ENCODE measurements at regions not wholly inside any gene's neighbourhood (a gene's known extent, or its start where the extent isn't known, plus 50 kb on each side); places are given as distances from the start of the nearest gene placed in this dataset.
"Not testable (repeated sequence)": the region's sequence is repeated elsewhere in the genome, so short reads cannot be mapped to it uniquely, and the experiment has no call there.

DNA sequence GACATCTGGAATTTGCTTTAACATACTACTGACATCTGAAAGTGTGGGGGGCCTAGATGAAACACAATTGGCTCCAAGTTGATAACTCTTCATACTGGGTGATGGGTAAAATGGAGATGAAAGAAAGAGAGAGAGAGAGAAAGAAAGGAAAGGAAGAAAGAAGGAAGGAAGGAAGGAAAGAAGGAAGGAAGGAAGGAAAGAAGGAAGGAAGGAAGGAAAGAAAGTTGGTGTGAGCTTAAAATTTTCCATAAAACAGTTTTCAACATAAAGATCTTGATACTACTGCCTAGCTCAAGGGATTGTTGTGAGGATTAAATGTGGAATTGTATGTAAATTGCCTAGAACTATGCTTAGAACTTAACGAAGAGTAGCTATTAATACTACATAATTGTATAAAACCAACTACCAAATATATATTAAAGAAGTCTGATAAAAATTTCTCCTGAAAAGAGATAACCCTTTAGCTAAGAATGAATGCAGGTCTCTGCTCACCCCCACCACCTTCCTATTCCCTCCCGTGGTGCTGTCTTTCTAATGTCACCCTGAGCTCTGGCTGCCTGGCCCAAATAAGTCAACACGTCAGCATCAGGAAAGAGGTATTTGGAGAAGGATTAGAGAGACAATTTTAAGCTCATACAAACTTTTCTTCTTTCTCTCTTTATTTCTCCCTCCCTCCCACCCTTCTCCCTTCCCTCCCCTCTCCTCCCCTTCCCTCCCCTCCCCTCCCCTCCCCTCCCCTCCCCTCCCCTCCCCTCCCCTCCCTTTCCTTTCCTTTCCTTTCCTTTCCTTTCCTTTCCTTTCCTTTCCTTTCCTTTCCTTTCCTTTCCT is 89.3 kb upstream of the SGIP1 start:
- no peak for ATAC-seq (replicated peaks)
- H3K4me1 Mint-ChIP-seq (ENCODE audit: low read depth in 2 of 2): peaks cover 15 to 21% of the 10 kb centered on the region in 2 donors

DNA sequence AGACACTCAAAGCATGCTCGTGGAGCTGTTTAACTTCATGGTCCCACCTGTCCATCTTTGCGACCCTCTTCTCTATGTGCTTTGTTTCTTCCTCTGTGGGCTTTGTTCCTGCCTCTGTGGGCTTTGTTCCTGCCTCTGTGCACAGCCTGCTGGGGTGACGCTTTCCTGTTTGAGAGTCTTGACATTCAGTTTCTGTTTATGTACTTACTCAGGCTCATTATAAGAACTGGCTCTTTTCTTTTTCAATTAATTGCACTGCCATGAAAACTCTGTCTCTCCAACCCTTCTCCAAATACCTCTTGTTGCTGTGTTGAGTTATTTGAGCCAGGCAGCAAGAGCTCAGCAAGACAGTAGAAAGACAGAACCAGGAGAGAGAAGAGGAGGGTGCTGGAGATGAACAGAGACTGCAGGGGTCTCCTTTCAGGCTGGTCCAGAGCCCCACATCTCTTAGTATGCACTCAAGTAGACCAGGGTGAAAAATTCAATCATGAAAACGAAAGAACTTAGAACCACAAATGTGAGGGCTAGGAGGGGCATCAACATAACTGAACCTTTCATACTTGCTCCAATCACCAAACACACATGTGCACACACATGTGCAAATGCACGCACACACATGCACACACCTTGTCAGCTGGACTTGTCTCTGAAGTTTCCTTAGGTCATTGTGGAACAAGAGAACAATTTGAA is 88.3 kb upstream of the SGIP1 start:
- ATAC-seq (replicated peaks) (peak; percentile 81), DNase-seq (peak; percentile 21 to 45 (median 27))
- Mint-ChIP-seq H3K27ac (peak overlapping the region; percentile 81 to 96), H3K9me3 (no peaks in the 10 kb centered on the region), H3K4me1 (ENCODE audit: low read depth in 2 of 2) (peaks cover 15 to 21% of the 10 kb centered on the region in 2 donors), H3K4me3 (peak overlapping the region; percentile 61 to 72), H3K36me3 (ENCODE audit: insufficient read depth) (no peaks in the 10 kb centered on the region), H3K27me3 (peaks cover 12 to 16% of the 10 kb centered on the region in 2 donors)

More for the DNA sequence above, 89.3 kb upstream of the SGIP1 start:
- H3K4me3 Mint-ChIP-seq: peak overlapping the region in 1 of 2 donors; percentile 72
- peak overlapping the region; percentile 81 to 96 for H3K27ac Mint-ChIP-seq
- H3K9me3 Mint-ChIP-seq: no peaks in the 10 kb centered on the region
- H3K27me3 Mint-ChIP-seq: peaks cover 11 to 12% of the 10 kb centered on the region in 2 donors
- H3K36me3 Mint-ChIP-seq (ENCODE audit: insufficient read depth): no peaks in the 10 kb centered on the region
- no peak for DNase-seq

DNA sequence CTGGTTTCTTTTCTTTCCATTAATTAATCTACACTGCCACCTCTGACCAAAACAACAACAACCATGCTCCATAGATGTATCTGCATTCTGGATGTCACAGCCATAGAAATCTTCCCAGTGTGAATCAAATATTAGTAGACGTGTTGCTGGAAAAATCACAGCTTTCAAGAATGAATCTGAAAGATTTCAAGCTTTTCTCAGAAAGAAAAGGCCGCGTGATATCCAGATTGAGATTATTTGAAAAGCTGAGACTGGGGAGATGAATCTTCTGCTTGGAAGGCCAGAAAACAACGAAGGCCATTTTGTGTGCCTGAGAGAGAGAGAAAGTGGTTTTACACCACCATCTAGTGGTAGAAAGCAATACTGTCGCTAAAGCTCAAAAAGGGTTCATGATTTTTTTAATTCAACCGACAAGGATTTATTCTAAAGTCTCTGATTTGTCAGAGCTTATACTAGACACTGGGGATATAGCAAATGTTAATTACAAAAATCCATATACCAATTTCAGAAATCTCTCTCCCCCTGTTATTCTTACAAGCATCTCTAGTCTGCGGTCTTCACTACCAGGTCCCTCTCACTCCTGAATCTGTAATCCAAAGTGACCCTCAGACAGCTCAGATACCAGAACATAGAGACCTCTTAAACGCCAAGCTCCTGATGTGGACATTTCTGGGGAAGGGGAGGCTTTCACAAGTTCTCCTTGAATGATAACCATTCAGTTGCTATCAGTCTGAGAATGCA is 87.5 kb upstream of the SGIP1 start:
- peak; percentile 81 for ATAC-seq (replicated peaks)
- Mint-ChIP-seq H3K4me1 (ENCODE audit: low read depth in 2 of 2) (peaks cover 15 to 21% of the 10 kb centered on the region in 2 donors), H3K27ac (peak overlapping the region; percentile 81 to 96), H3K4me3 (peak overlapping the region; percentile 46 to 72), H3K9me3 (no peaks in the 10 kb centered on the region), H3K36me3 (ENCODE audit: insufficient read depth) (no peaks in the 10 kb centered on the region), H3K27me3 (peaks cover 12 to 16% of the 10 kb centered on the region in 2 donors)
- DNase-seq: peak; percentile 45 to 64 (median 55)

DNA sequence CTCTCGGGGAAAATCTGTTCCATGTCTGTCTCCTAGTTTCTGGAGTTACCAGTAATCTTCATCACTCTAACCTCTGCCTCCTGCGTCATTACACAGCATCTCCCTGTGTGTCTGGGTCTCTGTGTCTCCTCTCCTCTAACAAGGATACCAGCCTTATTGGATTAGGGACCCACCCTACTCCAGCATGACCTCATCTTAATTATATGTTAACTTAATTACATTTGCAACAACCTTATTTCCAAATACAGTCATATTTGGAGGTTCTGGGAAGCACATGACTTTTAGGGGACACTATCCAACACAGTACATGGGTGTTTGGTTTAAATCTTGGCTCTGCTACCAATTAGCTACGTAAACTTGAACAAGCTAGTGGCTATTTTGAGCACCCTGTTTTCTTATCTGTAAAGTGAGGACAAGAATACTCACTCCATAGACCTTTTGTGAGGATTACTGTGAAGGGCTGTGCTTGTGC is 83.9 kb upstream of the SGIP1 start:
- no peaks in the 10 kb centered on the region for H3K9me3 Mint-ChIP-seq

DNA sequence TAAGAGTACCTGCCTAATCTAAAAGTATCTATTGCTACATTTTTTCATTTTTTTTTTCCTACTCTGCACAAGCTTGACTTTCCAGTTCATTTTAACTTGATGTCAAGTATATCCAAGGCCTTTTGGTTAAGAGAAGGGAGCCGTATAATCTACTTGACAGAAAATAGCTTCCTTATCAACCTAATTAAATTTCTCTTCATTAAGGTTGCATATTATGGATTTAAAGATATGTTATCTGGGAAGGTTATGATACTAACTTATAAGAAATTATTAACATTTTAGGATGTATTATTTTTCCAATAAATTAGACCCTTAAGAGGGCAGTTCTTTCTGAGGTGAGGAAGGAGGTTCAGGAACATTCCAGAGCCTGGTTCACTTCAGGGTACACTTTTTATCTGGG is 83.1 kb upstream of the SGIP1 start:
- H3K36me3 Mint-ChIP-seq (ENCODE audit: insufficient read depth): no peaks in the 10 kb centered on the region
- no peak for DNase-seq
- no peaks in the 10 kb centered on the region for H3K9me3 Mint-ChIP-seq
- H3K27me3 Mint-ChIP-seq: peaks cover 12 to 16% of the 10 kb centered on the region in 2 donors
- H3K27ac Mint-ChIP-seq: no peak overlapping the region
- H3K4me1 Mint-ChIP-seq (ENCODE audit: low read depth in 2 of 2): peaks cover 6 to 7% of the 10 kb centered on the region in 2 donors
- no peak overlapping the region for H3K4me3 Mint-ChIP-seq
- ATAC-seq (replicated peaks): no peak

More for the DNA sequence above, 83.9 kb upstream of the SGIP1 start:
- Mint-ChIP-seq H3K27ac (no peak overlapping the region), H3K4me1 (ENCODE audit: low read depth in 2 of 2) (peaks cover 14 to 15% of the 10 kb centered on the region in 2 donors), H3K27me3 (peaks cover 12 to 16% of the 10 kb centered on the region in 2 donors), H3K4me3 (no peak overlapping the region), H3K36me3 (ENCODE audit: insufficient read depth) (no peaks in the 10 kb centered on the region)
- ATAC-seq (replicated peaks): no peak
- DNase-seq: no peak

DNA sequence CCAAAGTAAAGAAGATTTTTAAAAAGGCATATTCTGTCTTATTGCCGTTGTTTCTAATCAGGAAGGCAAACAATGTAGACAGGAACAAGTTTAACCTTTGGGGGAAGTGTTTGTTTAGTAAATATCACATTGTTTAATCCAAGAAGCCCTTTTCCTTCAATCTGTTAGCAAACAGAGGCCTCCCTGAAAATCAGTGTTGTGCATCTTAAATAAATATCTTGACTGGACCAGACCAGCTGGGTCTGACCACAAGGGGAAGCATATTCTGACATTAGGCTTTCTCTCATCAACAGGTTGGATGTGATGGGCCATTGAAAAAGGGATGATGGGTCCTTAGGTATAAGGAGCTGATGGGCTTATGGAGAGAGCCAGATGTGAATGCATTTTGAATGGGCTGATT is 81.8 kb upstream of the SGIP1 start:
- no peak overlapping the region for H3K27ac Mint-ChIP-seq
- no peak for DNase-seq
- ATAC-seq (replicated peaks): no peak
- no peaks in the 10 kb centered on the region for H3K36me3 Mint-ChIP-seq (ENCODE audit: insufficient read depth)
- H3K4me1 Mint-ChIP-seq (ENCODE audit: low read depth in 2 of 2): no peaks in the 10 kb centered on the region
- no peaks in the 10 kb centered on the region for H3K9me3 Mint-ChIP-seq
- peaks cover 12 to 16% of the 10 kb centered on the region in 2 donors for H3K27me3 Mint-ChIP-seq
- no peak overlapping the region for H3K4me3 Mint-ChIP-seq

DNA sequence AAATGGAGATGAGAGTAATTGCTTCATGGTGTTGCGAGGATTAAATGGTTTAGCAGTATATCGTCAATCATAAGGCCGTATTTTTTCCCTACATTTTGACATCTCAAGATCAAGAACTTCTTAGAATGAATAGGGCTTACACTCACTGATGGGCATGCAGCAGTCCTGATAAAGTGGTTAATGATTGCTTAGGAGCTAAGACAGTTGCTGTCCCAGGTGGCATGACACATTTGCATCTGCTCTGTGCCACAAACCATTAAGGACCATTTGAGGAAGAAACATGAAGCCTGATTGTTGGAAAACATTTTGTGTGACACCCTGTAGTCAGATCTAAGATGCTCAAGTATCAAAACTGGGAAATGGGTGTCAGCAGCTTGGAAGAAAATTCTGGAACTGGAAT is 81.0 kb upstream of the SGIP1 start:
- no peaks in the 10 kb centered on the region for H3K4me1 Mint-ChIP-seq (ENCODE audit: low read depth in 2 of 2)

DNA sequence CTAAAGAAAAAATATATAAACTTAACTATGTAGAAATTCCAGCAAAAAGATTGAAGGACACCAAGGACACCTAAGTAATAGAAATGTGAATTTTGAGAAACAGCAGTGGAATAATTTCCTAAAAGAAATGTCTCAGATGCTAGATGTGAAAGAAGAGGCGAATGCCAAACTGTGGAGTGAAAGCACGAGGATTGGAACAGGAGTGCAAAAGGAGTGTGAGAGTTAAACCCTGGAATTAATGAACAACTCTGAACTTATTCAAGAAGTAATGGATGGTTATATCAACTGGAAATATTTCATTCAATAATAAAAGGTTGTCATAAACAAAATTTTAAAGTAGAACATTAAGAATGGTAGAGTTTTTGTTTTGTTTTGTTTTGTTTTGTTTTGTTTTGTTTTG is 78.5 kb upstream of the SGIP1 start:
- H3K9me3 Mint-ChIP-seq: peaks cover 2 to 8% of the 10 kb centered on the region in 2 donors
- ATAC-seq (replicated peaks) (no peak), DNase-seq (no peak)
- no peaks in the 10 kb centered on the region for H3K4me1 Mint-ChIP-seq (ENCODE audit: low read depth in 2 of 2)
- peaks cover 10% of the 10 kb centered on the region in 2 donors for H3K27me3 Mint-ChIP-seq
- no peaks in the 10 kb centered on the region for H3K36me3 Mint-ChIP-seq (ENCODE audit: insufficient read depth)
- no peak overlapping the region for H3K27ac Mint-ChIP-seq
- no peak overlapping the region for H3K4me3 Mint-ChIP-seq

More for the DNA sequence above, 81.0 kb upstream of the SGIP1 start:
- Mint-ChIP-seq H3K27me3 (peaks cover 12 to 16% of the 10 kb centered on the region in 2 donors), H3K27ac (no peak overlapping the region), H3K9me3 (no peaks in the 10 kb centered on the region), H3K36me3 (ENCODE audit: insufficient read depth) (no peaks in the 10 kb centered on the region), H3K4me3 (no peak overlapping the region)
- ATAC-seq (replicated peaks) (no peak), DNase-seq (no peak)

DNA sequence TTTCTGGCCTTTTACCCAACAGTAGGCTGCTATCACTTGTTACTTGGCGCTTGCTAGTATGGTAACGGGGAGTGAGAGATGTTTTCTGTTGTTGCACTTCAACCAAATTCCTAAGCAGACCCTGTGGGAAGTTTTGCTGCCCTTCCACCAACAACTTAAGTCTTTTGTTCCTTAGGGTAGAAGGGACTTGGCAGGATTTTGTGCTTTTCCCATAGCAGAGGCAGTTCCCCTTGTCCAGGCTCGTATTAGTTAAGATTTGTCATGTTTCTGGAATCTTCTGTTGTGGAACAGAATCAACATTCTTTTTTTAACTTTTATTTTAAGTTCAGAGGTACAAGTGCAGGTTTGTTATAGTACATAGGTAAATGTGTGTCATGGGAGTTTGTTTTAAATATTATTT is 73.2 kb upstream of the SGIP1 start:
- H3K27me3 Mint-ChIP-seq: peaks cover 29 to 47% of the 10 kb centered on the region in 2 donors
- H3K27ac Mint-ChIP-seq: no peak overlapping the region
- ATAC-seq (replicated peaks): no peak

DNA sequence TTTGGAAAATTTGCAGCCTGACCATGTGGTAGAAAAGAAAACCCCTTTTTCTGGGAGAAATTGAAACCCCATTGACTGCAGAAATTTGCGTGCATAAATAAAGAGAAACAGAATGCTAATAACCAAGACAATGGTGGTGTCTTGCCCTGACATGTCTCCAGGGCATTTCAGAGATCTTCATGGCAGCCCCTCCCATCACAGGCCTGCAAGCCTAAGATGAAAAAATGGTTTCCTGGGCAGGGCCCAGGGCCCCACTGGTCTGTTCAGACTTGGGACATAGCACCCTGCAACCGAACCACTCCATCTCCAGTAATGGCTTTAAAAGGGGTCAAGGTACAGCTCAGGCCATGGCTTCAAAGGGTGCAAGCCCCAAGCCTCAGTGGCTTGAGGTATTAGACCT is 71.6 kb upstream of the SGIP1 start:
- Mint-ChIP-seq H3K27ac (no peak overlapping the region), H3K27me3 (peaks cover 40 to 58% of the 10 kb centered on the region in 2 donors)

More for the DNA sequence above, 73.2 kb upstream of the SGIP1 start:
- Mint-ChIP-seq H3K4me1 (ENCODE audit: low read depth in 2 of 2) (no peaks in the 10 kb centered on the region), H3K4me3 (no peak overlapping the region), H3K36me3 (ENCODE audit: insufficient read depth) (no peaks in the 10 kb centered on the region), H3K9me3 (peaks cover 4 to 8% of the 10 kb centered on the region in 2 donors)
- no peak for DNase-seq

DNA sequence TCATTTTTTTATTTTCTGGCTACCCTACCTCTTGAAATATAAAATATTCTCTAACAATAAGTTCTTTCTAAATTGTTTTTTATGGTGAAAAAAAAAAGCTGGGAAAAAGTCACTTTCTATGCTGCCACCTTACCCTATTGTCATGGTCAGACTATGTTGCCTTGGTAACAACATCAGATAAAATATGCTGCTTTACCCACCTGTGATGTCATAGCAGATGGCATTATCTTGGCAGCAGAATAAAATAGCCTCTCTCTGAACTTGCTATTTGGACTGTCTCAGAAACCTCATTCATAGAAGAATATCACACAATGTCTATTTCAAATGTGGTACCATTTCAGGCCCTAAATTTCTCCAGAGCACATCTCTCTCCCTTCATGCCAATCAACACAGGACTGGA is 69.6 kb upstream of the SGIP1 start:
- no peaks in the 10 kb centered on the region for H3K4me1 Mint-ChIP-seq (ENCODE audit: low read depth in 2 of 2)
- no peaks in the 10 kb centered on the region for H3K36me3 Mint-ChIP-seq (ENCODE audit: insufficient read depth)
- peaks cover 48 to 65% of the 10 kb centered on the region in 2 donors for H3K27me3 Mint-ChIP-seq
- H3K4me3 Mint-ChIP-seq: no peak overlapping the region
- peaks cover 4 to 7% of the 10 kb centered on the region in 2 donors for H3K9me3 Mint-ChIP-seq
- no peak for ATAC-seq (replicated peaks)
- no peak for DNase-seq
- H3K27ac Mint-ChIP-seq: no peak overlapping the region

More for the DNA sequence above, 71.6 kb upstream of the SGIP1 start:
- H3K4me1 Mint-ChIP-seq (ENCODE audit: low read depth in 2 of 2): no peaks in the 10 kb centered on the region
- ATAC-seq (replicated peaks): no peak
- no peak overlapping the region for H3K4me3 Mint-ChIP-seq
- H3K36me3 Mint-ChIP-seq (ENCODE audit: insufficient read depth): no peaks in the 10 kb centered on the region
- H3K9me3 Mint-ChIP-seq: peaks cover 4 to 8% of the 10 kb centered on the region in 2 donors
- DNase-seq: no peak

DNA sequence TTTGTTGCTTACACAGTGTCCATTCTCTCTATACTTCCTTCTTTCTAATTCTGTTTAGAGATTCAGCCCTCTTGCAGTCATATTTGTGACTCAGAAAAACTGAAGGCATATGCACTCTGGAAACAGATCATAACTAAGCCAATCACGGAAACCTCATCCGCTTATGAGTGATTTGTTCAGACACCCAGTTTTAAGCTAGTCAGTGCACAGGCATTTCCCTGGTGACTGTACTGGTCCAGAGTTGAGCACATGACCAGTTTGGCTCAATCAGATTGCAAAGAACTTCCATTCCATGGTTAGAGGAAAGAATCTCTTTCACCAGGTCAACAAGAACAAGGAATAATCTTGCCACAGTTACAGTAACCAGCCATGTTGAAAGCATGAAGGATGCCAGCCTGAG is 69.2 kb upstream of the SGIP1 start:
- H3K9me3 Mint-ChIP-seq: peaks cover 2 to 3% of the 10 kb centered on the region in 2 donors
- ATAC-seq (replicated peaks) (no peak), DNase-seq (no peak)
- H3K4me3 Mint-ChIP-seq: no peak overlapping the region
- H3K27me3 Mint-ChIP-seq: peaks cover 44 to 60% of the 10 kb centered on the region in 2 donors
- no peak overlapping the region for H3K27ac Mint-ChIP-seq
- no peaks in the 10 kb centered on the region for H3K4me1 Mint-ChIP-seq (ENCODE audit: low read depth in 2 of 2)
- H3K36me3 Mint-ChIP-seq (ENCODE audit: insufficient read depth): no peaks in the 10 kb centered on the region

DNA sequence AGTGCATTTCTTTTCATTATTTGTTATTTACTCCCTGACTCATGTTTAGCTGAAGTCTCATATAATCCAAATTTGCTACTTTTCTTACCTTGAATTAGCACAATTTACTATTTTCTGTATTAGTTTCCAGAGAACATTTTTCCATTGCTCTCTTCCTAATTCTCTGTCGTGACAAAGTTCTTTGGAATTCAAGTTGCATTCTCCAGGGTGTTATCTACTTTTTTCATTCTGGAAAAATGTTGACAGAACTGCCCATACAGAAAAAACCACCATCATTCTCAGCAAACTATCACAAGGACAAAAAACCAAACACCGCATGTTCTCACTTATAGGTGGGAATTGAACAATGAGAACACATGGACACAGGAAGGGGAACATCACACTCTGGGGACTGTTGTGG is 67.3 kb upstream of the SGIP1 start:
- not testable (repeated sequence) for H3K27ac Mint-ChIP-seq; H3K4me1 Mint-ChIP-seq (ENCODE audit: low read depth in 2 of 2); DNase-seq; H3K9me3 Mint-ChIP-seq; H3K36me3 Mint-ChIP-seq (ENCODE audit: insufficient read depth); ATAC-seq (replicated peaks); H3K4me3 Mint-ChIP-seq
- peaks cover 43 to 50% of the 10 kb centered on the region in 2 donors for H3K27me3 Mint-ChIP-seq

All from effector memory CD8-positive, alpha-beta T cell (primary cell).